Keratinocyte (primary cell): ENCODE measurements at regions not wholly inside any gene's neighbourhood (a gene's known extent, or its start where the extent isn't known, plus 50 kb on each side); places are given as distances from the start of the nearest gene placed in this dataset.

Experiments used
- DNase-seq: peaks from one replicate; pipeline ENCODE4 v3.0.0-alpha.2; 2011; ENCODE audit warnings: low read depth, missing footprints, low spot score
- FAIRE-seq: peaks from 2 replicates; lab custom pipeline; 2011; peaks lifted over from hg19 to GRCh38; lab: Jason Lieb, UNC
- H2AFZ ChIP-seq: 2 replicates; pipeline ENCODE4 v1.6.0; 2012; ENCODE audit warnings: low read length, control low read depth, inconsistent platforms; ENCODE audit not compliant: control insufficient read depth
- H3K27ac ChIP-seq: 2 replicates; pipeline ENCODE4 v1.5.1; 2011; ENCODE audit warnings: low read length; ENCODE audit not compliant: control insufficient read depth, insufficient read depth
- H3K27me3 ChIP-seq: 3 replicates; pipeline ENCODE4 v1.6.0; 2011; ENCODE audit warnings: low read length; ENCODE audit not compliant: control insufficient read depth, insufficient read depth; ENCODE audit errors: extremely low read depth
- H3K36me3 ChIP-seq, 2 experiments: 2 replicates in 1 of 2; 3 replicates in 1 of 2; pipeline ENCODE4 v1.5.1; 2011; ENCODE audit warnings: low read length in 2 of 2, mild to moderate bottlenecking in 1 of 2; ENCODE audit not compliant: control insufficient read depth in 2 of 2, insufficient read depth in 2 of 2; ENCODE audit errors: extremely low read depth in 1 of 2
- H3K4me1 ChIP-seq: 3 replicates; pipeline ENCODE4 v1.5.1; 2011; ENCODE audit warnings: low read length; ENCODE audit not compliant: control insufficient read depth, insufficient read depth; ENCODE audit errors: extremely low read depth
- H3K4me2 ChIP-seq: 3 replicates; pipeline ENCODE4 v1.6.0; 2011; ENCODE audit warnings: low read depth, low read length; ENCODE audit not compliant: control insufficient read depth, insufficient read depth; ENCODE audit errors: extremely low read depth
- H3K4me3 ChIP-seq, 3 experiments: fragments of 200-600 bp in 1 of 3; sonication (generic) in 1 of 3; 2 replicates in 2 of 3; 3 replicates in 1 of 3; pipeline ENCODE4 v1.5.1; 2011 to 2016; ENCODE audit warnings: low read length in 3 of 3, mild to moderate bottlenecking in 3 of 3, control low read depth in 2 of 3, inconsistent platforms in 1 of 3, low read depth in 1 of 3, mixed read lengths in 1 of 3, mixed run types in 1 of 3, moderate library complexity in 1 of 3; ENCODE audit not compliant: control insufficient read depth in 2 of 3, insufficient read depth in 2 of 3; ENCODE audit errors: extremely low read depth in 1 of 3
- H3K79me2 ChIP-seq: 2 replicates; pipeline ENCODE4 v1.6.0; 2012; ENCODE audit warnings: low read length; ENCODE audit not compliant: control insufficient read depth, insufficient read depth
- H3K9ac ChIP-seq: 3 replicates; pipeline ENCODE4 v1.6.0; 2011; ENCODE audit warnings: low read length; ENCODE audit not compliant: control insufficient read depth, insufficient read depth; ENCODE audit errors: extremely low read depth
- H3K9me1 ChIP-seq: 3 replicates; pipeline ENCODE4 v1.6.0; 2011; ENCODE audit warnings: low read length; ENCODE audit not compliant: control insufficient read depth, insufficient read depth; ENCODE audit errors: extremely low read depth
- H3K9me3 ChIP-seq: 2 replicates; pipeline ENCODE4 v1.5.1; 2012; ENCODE audit warnings: low read depth, low read length; ENCODE audit not compliant: control insufficient read depth
- H4K20me1 ChIP-seq: 3 replicates; pipeline ENCODE4 v1.6.0; 2011; ENCODE audit warnings: low read length; ENCODE audit not compliant: control insufficient read depth, insufficient read depth; ENCODE audit errors: extremely low read depth
- EZH2 ChIP-seq: IDR thresholded peaks from one replicate; pipeline ENCODE4 v1.6.1; 2012; ENCODE audit warnings: inconsistent platforms, mild to moderate bottlenecking, low read length, moderate library complexity
- dilution Hi-C: fragments of 300-500 bp; cut with MboI; formaldehyde crosslinking; loops from one replicate; pipeline ENCODE4 v1.7.0; 2020; ENCODE audit warnings: low sequenced_read_pairs; ENCODE audit not compliant: extremely low pct_ligation_motif_present
- TF ChIP-seq, protein P1 (sequence below), 3 experiments: IDR thresholded peaks in 1 of 3; conservative IDR thresholded peaks in 1 of 3; optimal IDR thresholded peaks in 1 of 3; 2 replicates in 2 of 3; 3 replicates in 1 of 3; pipeline versions ENCODE3 to v1.5.1; 2011; ENCODE audit warnings: low read length in 3 of 3, mild to moderate bottlenecking in 3 of 3, moderate library complexity in 2 of 3, control low read depth in 1 of 3, inconsistent platforms in 1 of 3; ENCODE audit not compliant: insufficient read depth in 2 of 3; ENCODE audit errors: extremely low read depth in 1 of 3

DNA sequence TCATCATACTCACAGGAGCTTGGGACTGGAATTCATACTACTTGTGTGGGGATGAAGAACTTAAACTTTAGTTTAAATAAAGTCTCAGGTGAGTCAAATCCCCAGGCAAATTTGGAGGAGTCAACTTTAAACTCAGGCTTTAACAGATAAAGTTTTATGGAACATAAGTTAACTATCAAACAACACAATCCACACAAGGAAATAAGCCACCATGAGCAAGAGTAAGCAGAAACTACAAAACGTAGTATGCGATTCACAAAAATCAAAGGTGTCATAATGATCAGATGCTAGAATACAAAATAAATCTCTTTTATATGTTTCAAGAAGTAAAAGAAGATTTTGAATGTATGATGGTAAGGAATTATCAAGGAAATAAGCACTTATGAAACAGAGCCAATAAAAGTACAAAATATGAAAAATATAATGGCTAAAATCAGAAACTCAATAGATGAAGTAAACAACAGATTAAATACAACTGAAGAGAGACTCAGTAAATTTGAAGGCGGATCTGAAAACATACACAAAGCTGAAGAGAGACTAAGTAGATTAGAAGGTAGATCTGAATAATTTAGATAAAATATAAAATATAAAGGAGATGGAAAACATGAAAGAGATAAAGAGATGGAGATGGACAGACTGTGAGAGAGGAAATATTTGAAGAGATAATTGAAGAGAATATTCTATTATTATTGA lies 97.5 kb upstream of the TWIST2 start:
- TF ChIP-seq, protein P1, sequence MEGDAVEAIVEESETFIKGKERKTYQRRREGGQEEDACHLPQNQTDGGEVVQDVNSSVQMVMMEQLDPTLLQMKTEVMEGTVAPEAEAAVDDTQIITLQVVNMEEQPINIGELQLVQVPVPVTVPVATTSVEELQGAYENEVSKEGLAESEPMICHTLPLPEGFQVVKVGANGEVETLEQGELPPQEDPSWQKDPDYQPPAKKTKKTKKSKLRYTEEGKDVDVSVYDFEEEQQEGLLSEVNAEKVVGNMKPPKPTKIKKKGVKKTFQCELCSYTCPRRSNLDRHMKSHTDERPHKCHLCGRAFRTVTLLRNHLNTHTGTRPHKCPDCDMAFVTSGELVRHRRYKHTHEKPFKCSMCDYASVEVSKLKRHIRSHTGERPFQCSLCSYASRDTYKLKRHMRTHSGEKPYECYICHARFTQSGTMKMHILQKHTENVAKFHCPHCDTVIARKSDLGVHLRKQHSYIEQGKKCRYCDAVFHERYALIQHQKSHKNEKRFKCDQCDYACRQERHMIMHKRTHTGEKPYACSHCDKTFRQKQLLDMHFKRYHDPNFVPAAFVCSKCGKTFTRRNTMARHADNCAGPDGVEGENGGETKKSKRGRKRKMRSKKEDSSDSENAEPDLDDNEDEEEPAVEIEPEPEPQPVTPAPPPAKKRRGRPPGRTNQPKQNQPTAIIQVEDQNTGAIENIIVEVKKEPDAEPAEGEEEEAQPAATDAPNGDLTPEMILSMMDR (optimal IDR thresholded peaks at IDR 0.05 in 1 of 3, IDR thresholded peaks at IDR 0.05 in 1 of 3, conservative IDR thresholded peaks at IDR 0.05 in 1 of 3; ENCODE audit: extremely low read depth in 1 of 3, insufficient read depth in 2 of 3, low read length in 3 of 3): no peak
- no peak for TF ChIP-seq EZH2
- Histone ChIP-seq H3K9me3 (no peaks in the 10 kb centered on the region), H3K27me3 (no peaks in the 10 kb centered on the region), H3K4me3 (no peak overlapping the region), H3K4me2 (no peak overlapping the region), H3K27ac (no peak overlapping the region), H2AFZ (no peak overlapping the region), H3K9ac (no peak overlapping the region), H3K79me2 (no peaks in the 10 kb centered on the region), H3K9me1 (no peaks in the 10 kb centered on the region), H3K4me1 (no peaks in the 10 kb centered on the region), H4K20me1 (no peaks in the 10 kb centered on the region), H3K36me3 (no peaks in the 10 kb centered on the region)
- DNase-seq (no peak), FAIRE-seq (no peak)
- dilution Hi-C loops: no loop called here

DNA sequence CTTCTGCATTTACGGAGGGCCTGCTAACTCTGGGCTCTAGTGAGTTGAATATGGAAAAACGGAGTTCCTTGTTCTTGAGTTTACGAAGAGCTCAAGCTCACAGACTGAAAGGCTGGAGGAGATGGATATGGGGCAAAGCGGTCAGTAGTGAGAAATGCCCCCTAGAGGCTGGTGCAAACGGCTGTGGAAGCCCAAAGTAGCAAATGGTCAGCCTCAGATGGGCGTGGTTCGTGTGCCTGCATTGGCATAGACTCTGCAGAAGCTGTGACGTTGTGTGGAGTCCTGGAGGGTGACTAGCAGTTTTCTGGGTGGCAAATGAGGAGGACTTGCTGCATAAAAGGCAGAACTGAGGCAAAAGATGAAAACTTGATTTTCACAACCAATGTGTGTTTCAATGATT lies 93.6 kb upstream of the TWIST2 start:
- H3K4me3 ChIP-seq: no peak overlapping the region
- H3K9me1 ChIP-seq: no peaks in the 10 kb centered on the region
- DNase-seq (no peak), FAIRE-seq (no peak)
- H3K36me3 ChIP-seq: no peaks in the 10 kb centered on the region
- H3K79me2 ChIP-seq: no peaks in the 10 kb centered on the region
- no peak for TF ChIP-seq EZH2
- TF ChIP-seq, protein P1 (optimal IDR thresholded peaks at IDR 0.05 in 1 of 3, IDR thresholded peaks at IDR 0.05 in 1 of 3, conservative IDR thresholded peaks at IDR 0.05 in 1 of 3; ENCODE audit: extremely low read depth in 1 of 3, insufficient read depth in 2 of 3, low read length in 3 of 3): peak in 2 of 3 experiments; percentile 15 to 34
- no peak overlapping the region for H3K27ac ChIP-seq
- H2AFZ ChIP-seq: no peak overlapping the region
- H3K4me2 ChIP-seq: no peak overlapping the region
- H3K9ac ChIP-seq: no peak overlapping the region
- H4K20me1 ChIP-seq: no peaks in the 10 kb centered on the region
- H3K27me3 ChIP-seq: no peaks in the 10 kb centered on the region
- no peaks in the 10 kb centered on the region for H3K9me3 ChIP-seq
- H3K4me1 ChIP-seq: peaks cover 2% of the 10 kb centered on the region
- dilution Hi-C loops: no loop called here
